Thyroid gland (tissue), 4 donors: ENCODE measurements at regions not wholly inside any gene's neighbourhood (a gene's known extent, or its start where the extent isn't known, plus 50 kb on each side); places are given as distances from the start of the nearest gene placed in this dataset.

Experiments used
- POLR2A ChIP-seq, 2 donors: fragments of 450-650 bp; IDR thresholded peaks; one replicate each; pipeline ENCODE4 v1.6.1; 2017; ENCODE audit warnings: antibody characterized with exemption in 2 of 2, mild to moderate bottlenecking in 2 of 2, moderate library complexity in 1 of 2
- TF ChIP-seq, protein P1 (sequence below), 6 experiments: fragments of 200-600 bp in 3 of 6; fragments of 450-650 bp in 3 of 6; sonication (generic) in 3 of 6; IDR thresholded peaks; one replicate each; pipeline ENCODE4 v1.5.1; 2016 to 2019; ENCODE audit warnings: antibody characterized with exemption in 6 of 6, mild to moderate bottlenecking in 2 of 6, inconsistent platforms in 1 of 6, moderate library complexity in 1 of 6

DNA sequence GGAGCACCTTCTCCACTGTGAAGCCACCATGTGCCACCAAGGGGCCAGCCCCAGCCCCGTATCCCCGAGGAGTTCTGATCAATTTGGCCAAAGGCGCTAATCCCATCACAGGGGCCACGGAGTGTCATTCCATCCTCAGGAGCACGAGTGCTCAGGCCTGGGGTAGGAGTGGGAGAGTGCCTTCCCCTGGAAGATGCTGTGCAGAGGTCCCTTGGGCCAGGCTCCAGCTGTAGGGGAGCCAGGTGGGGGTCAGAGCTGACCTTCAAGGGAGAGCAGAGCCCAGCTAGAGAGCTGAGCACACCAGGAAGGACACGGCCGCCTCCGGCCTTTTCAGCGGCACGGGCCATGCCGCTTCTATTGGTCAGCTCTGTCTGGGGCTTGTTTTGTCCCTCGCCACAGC lies 1459.9 kb downstream of the BRD1 start:
- TF ChIP-seq, protein P1, sequence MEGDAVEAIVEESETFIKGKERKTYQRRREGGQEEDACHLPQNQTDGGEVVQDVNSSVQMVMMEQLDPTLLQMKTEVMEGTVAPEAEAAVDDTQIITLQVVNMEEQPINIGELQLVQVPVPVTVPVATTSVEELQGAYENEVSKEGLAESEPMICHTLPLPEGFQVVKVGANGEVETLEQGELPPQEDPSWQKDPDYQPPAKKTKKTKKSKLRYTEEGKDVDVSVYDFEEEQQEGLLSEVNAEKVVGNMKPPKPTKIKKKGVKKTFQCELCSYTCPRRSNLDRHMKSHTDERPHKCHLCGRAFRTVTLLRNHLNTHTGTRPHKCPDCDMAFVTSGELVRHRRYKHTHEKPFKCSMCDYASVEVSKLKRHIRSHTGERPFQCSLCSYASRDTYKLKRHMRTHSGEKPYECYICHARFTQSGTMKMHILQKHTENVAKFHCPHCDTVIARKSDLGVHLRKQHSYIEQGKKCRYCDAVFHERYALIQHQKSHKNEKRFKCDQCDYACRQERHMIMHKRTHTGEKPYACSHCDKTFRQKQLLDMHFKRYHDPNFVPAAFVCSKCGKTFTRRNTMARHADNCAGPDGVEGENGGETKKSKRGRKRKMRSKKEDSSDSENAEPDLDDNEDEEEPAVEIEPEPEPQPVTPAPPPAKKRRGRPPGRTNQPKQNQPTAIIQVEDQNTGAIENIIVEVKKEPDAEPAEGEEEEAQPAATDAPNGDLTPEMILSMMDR (IDR thresholded peaks at IDR 0.05), result no peak
- no peak for TF ChIP-seq POLR2A (IDR thresholded peaks at IDR 0.05)
